Uterus (tissue), 2 donors: ENCODE measurements at regions not wholly inside any gene's neighbourhood (a gene's known extent, or its start where the extent isn't known, plus 50 kb on each side); places are given as distances from the start of the nearest gene placed in this dataset.

Experiments used
- POLR2A ChIP-seq, 2 donors: fragments of 450-650 bp; IDR thresholded peaks; one replicate each; pipeline ENCODE4 v1.6.1; 2016; ENCODE audit warnings: antibody characterized with exemption in 2 of 2, mild to moderate bottlenecking in 1 of 2, moderate library complexity in 1 of 2
- TF ChIP-seq, protein P1 (sequence below), 4 experiments: fragments of 200-600 bp in 2 of 4; fragments of 450-650 bp in 2 of 4; sonication (generic) in 2 of 4; IDR thresholded peaks; one replicate each; pipeline ENCODE4 v1.5.1; 2016 to 2019; ENCODE audit warnings: antibody characterized with exemption in 4 of 4, mild to moderate bottlenecking in 2 of 4, moderate library complexity in 1 of 4

DNA sequence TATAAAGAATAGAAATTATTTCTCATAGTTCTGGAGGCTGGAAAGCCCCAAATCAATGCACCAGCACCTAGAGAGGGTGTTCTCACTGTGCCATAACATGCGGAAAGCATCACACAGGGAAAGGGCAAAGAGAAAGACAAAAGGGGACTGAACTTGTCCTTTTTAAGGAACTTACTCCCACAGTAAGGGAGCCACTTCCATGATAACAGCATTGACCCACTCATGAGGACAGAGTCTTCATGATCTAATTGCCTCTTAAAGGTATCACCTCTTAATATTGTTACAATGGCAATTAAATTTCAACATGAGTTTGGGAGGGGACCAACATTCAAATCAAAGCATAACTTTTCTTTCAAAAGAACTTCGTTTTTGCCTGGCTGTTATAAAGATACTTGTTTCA lies 582.2 kb upstream of the ARID1B start:
- TF ChIP-seq, protein P1, sequence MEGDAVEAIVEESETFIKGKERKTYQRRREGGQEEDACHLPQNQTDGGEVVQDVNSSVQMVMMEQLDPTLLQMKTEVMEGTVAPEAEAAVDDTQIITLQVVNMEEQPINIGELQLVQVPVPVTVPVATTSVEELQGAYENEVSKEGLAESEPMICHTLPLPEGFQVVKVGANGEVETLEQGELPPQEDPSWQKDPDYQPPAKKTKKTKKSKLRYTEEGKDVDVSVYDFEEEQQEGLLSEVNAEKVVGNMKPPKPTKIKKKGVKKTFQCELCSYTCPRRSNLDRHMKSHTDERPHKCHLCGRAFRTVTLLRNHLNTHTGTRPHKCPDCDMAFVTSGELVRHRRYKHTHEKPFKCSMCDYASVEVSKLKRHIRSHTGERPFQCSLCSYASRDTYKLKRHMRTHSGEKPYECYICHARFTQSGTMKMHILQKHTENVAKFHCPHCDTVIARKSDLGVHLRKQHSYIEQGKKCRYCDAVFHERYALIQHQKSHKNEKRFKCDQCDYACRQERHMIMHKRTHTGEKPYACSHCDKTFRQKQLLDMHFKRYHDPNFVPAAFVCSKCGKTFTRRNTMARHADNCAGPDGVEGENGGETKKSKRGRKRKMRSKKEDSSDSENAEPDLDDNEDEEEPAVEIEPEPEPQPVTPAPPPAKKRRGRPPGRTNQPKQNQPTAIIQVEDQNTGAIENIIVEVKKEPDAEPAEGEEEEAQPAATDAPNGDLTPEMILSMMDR (IDR thresholded peaks at IDR 0.05), result no peak
- TF ChIP-seq POLR2A (IDR thresholded peaks at IDR 0.05), result no peak
